OCI-LY1 (cell line): ENCODE measurements at regions not wholly inside any gene's neighbourhood (a gene's known extent, or its start where the extent isn't known, plus 50 kb on each side); places are given as distances from the start of the nearest gene placed in this dataset.

Source experiments
- EZH2 ChIP-seq: fragments of 200-600 bp; sonication (generic), shearing (Covaris generic); IDR thresholded peaks from 2 replicates; pipeline ENCODE4 v1.8.0; 2017; ENCODE audit warnings: borderline replicate concordance, mixed run types, mild to moderate bottlenecking, antibody characterized with exemption, low read length, moderate library complexity, mixed read lengths
- TF ChIP-seq, protein P1 (sequence below): fragments of 200-600 bp; sonication (generic), shearing (Covaris generic); IDR thresholded peaks from 2 replicates; pipeline ENCODE4 v1.5.1; 2017; ENCODE audit warnings: mild to moderate bottlenecking, antibody characterized with exemption, low read length, moderate library complexity, mixed read lengths

DNA sequence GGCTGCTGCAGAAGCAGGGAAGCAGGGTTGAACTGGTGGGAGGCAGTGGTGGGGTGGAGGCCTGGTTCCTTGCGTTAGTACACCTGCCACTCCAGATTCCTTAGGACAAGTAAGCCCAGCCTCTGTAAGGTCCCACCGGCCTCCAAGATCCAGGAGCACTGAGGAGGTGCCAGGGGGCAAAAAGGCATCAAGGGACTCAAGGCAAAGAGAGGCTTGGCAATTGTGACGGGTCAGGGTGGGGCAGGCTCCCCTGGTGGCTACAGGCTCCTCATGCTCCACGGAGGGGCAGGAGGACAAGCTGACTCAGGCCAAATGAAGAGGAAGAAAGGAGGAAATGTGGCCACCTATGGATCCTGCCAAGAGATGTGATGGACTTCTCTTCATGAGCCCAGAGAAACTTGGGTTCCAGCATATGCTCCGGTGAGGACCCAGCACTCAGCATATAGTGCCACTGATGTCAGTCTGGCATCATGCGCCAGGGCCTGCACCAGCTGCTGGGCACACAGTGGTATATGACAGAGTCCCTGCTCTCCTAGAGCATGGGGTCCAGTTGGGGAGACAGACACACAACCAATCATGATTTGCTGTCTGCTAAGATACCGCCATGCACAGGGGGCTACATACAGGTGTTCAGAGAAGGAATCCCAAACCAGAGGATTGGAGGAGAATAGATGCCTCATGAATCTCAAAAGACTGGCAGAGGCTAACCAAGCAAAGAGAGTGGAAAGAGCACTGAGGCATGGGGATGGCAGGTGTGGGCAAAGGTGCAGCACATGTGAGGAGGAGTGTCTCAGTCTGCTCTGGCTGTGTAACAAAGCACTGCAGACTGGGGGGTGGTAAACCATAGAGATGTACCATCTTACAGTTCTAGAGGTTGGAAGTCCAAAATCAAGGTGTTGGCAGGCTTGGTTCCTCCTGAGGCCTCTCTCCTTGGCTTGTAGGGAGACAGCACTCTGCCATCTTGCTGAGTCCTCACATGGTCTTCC lies 249.7 kb downstream of the RHOU start:
- TF ChIP-seq, protein P1, sequence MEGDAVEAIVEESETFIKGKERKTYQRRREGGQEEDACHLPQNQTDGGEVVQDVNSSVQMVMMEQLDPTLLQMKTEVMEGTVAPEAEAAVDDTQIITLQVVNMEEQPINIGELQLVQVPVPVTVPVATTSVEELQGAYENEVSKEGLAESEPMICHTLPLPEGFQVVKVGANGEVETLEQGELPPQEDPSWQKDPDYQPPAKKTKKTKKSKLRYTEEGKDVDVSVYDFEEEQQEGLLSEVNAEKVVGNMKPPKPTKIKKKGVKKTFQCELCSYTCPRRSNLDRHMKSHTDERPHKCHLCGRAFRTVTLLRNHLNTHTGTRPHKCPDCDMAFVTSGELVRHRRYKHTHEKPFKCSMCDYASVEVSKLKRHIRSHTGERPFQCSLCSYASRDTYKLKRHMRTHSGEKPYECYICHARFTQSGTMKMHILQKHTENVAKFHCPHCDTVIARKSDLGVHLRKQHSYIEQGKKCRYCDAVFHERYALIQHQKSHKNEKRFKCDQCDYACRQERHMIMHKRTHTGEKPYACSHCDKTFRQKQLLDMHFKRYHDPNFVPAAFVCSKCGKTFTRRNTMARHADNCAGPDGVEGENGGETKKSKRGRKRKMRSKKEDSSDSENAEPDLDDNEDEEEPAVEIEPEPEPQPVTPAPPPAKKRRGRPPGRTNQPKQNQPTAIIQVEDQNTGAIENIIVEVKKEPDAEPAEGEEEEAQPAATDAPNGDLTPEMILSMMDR = no peak
- no peak for TF ChIP-seq EZH2
